GM12878 (cell line): ENCODE measurements at regions not wholly inside any gene's neighbourhood (a gene's known extent, or its start where the extent isn't known, plus 50 kb on each side); places are given as distances from the start of the nearest gene placed in this dataset.

Experiments used
- ATAC-seq: fragments of 200-7000 bp; cut with Tn5 transposase; 3 replicates; pipeline ENCODE4 v1.9.1; 2020; ENCODE audit warnings: mild to moderate bottlenecking, moderate library complexity
- BruUV-seq: library from RNA; stranded (reverse); fragments of 400-500 nt; replicated peaks from 2 replicates; lab custom pipeline; 2021; lab: Mats Ljungman, UMichigan
- CTCF ChIA-PET: fragments of 300-600 bp; sonication (Branson Sonifier 250); formaldehyde crosslinking; extraction: SDS; loops from one replicate; lab custom pipeline; 2021; ENCODE audit warnings: inconsistent platforms; lab: Yijun Ruan, JAX
- POLR2A ChIA-PET: fragments of 350-600 bp; formaldehyde crosslinking; extraction: SDS; loops from one replicate; lab custom pipeline; 2021; ENCODE audit warnings: inconsistent platforms; lab: Charles Lee
- RAD21 ChIA-PET: fragments of 300-600 bp; sonication (Branson Sonifier 250); formaldehyde crosslinking; loops from one replicate; lab custom pipeline; 2023; ENCODE audit warnings: antibody characterized with exemption; ENCODE audit not compliant: unreplicated experiment; lab: Charles Lee
- SMC1A ChIA-PET: fragments of 300-600 bp; sonication (Branson Sonifier 250); formaldehyde crosslinking; loops from one replicate; lab custom pipeline; 2023; ENCODE audit not compliant: unreplicated experiment, uncharacterized antibody; lab: Charles Lee
- DNase-seq: peaks from one replicate; pipeline ENCODE4 v3.0.0-alpha.2; 2011; ENCODE audit warnings: low read depth, low spot score
- FAIRE-seq: peaks from 3 replicates; lab custom pipeline; 2011; peaks lifted over from hg19 to GRCh38; lab: Jason Lieb, UNC
- H2AFZ ChIP-seq: 2 replicates; pipeline ENCODE4 v1.6.0; 2011; ENCODE audit warnings: low read depth, low read length, control low read depth; ENCODE audit not compliant: control insufficient read depth
- H3K27ac ChIP-seq: 2 replicates; pipeline ENCODE4 v1.5.1; 2011; ENCODE audit warnings: control low read depth; ENCODE audit not compliant: control insufficient read depth, insufficient read depth
- H3K27me3 ChIP-seq, 2 experiments: replicated peaks in 1 of 2; 2 replicates each; pipeline versions ENCODE4 v1.6.0 to v1.6.1; 2011; ENCODE audit warnings: low read length in 1 of 2; ENCODE audit not compliant: control insufficient read depth in 2 of 2, insufficient read depth in 2 of 2
- H3K36me3 ChIP-seq, 2 experiments: 2 replicates each; pipeline ENCODE4 v1.5.1; 2011; ENCODE audit warnings: low read length in 1 of 2; ENCODE audit not compliant: control insufficient read depth in 2 of 2, insufficient read depth in 2 of 2
- H3K4me1 ChIP-seq: 2 replicates; pipeline ENCODE4 v1.6.1; 2011; ENCODE audit warnings: mild to moderate bottlenecking, low read length, moderate library complexity, mixed read lengths; ENCODE audit not compliant: control insufficient read depth, insufficient read depth
- H3K4me2 ChIP-seq: 2 replicates; pipeline ENCODE4 v1.6.0; 2011; ENCODE audit warnings: control low read depth; ENCODE audit not compliant: control insufficient read depth, insufficient read depth
- H3K4me3 ChIP-seq: fragments of 200-600 bp; sonication (generic); 2 replicates; pipeline ENCODE4 v1.5.1; 2016
- H3K79me2 ChIP-seq: 2 replicates; pipeline ENCODE4 v1.6.0; 2011; ENCODE audit warnings: low read length; ENCODE audit not compliant: control insufficient read depth, insufficient read depth
- H3K9ac ChIP-seq: 2 replicates; pipeline ENCODE4 v1.8.0; 2011; ENCODE audit warnings: low read length, control low read depth, mixed read lengths; ENCODE audit not compliant: control insufficient read depth, insufficient read depth
- H3K9me3 ChIP-seq: replicated peaks from 3 replicates; pipeline ENCODE4 v1.5.1; 2011; ENCODE audit warnings: mild to moderate bottlenecking, low read length; ENCODE audit not compliant: control insufficient read depth, insufficient read depth
- H4K20me1 ChIP-seq: 2 replicates; pipeline ENCODE4 v1.6.0; 2011; ENCODE audit not compliant: control insufficient read depth, insufficient read depth
- CBX5 ChIP-seq: sonication (generic); IDR thresholded peaks from 2 replicates; pipeline ENCODE4 v1.6.1; 2016; ENCODE audit warnings: low read depth, moderate library complexity, mild to moderate bottlenecking, inconsistent platforms
- CUX1 ChIP-seq: IDR thresholded peaks from 2 replicates; pipeline ENCODE4 v1.6.1; 2012; ENCODE audit warnings: improper control_type of control experiment, low read depth, low read length; ENCODE audit not compliant: insufficient replicate concordance
- GATAD2B ChIP-seq: fragments of 450-650 bp; conservative IDR thresholded peaks from 2 replicates; pipeline ENCODE4 v1.6.1; 2017; ENCODE audit warnings: low read depth, mild to moderate bottlenecking, moderate library complexity
- IRF5 ChIP-seq: fragments of 450-650 bp; IDR thresholded peaks from 2 replicates; pipeline ENCODE4 v1.6.1; 2017; ENCODE audit warnings: borderline replicate concordance
- RUNX3 ChIP-seq: IDR thresholded peaks from 2 replicates; pipeline ENCODE4 v1.6.1; 2012; ENCODE audit warnings: low read length, inconsistent platforms
- ZBTB11 ChIP-seq: fragments of 450-650 bp; formaldehyde crosslinking; IDR thresholded peaks from 2 replicates; pipeline ENCODE4 v1.5.0; 2022; ENCODE audit warnings: mild to moderate bottlenecking, missing genetic modification characterization
- ZSCAN29 ChIP-seq: fragments of 450-650 bp; IDR thresholded peaks from 2 replicates; pipeline ENCODE4 v1.6.1; 2017; ENCODE audit warnings: mild to moderate bottlenecking, moderate library complexity
- WGBS: methylation state at CpG from one replicate; pipeline ENCODE4 v1.1.6; 2016; ENCODE audit warnings: low lambda C conversion rate; ENCODE audit not compliant: insufficient replicate concordance, insufficient coverage; ENCODE audit errors: missing lambda C conversion rate; 5-methylcytosine and 5-hydroxymethylcytosine counted together
- in situ Hi-C: fragments of 300-500 bp; cut with MboI; formaldehyde crosslinking; loops from 9 replicates; pipeline ENCODE4 v1.14.3; 2018; ENCODE audit warnings: mixed read lengths
- intact Hi-C: fragments of 100-400 bp; cut with micrococcal nuclease; formaldehyde crosslinking; loops from one replicate; pipeline ENCODE4 v1.14.2; 2022; ENCODE audit not compliant: unreplicated experiment
- TF ChIP-seq, protein P1 (sequence below): fragments of 450-650 bp; formaldehyde crosslinking; IDR thresholded peaks from 2 replicates; pipeline ENCODE4 v1.4.0; 2022; ENCODE audit warnings: mild to moderate bottlenecking, moderate library complexity
- TF ChIP-seq, protein P2 (sequence below): IDR thresholded peaks from 2 replicates; pipeline ENCODE4 v1.6.1; 2012; ENCODE audit warnings: low read depth, low read length, improper control_type of control experiment

- DNase-seq: no peak
- H4K20me1 ChIP-seq: no peaks in the 10 kb centered on the region
- no peaks in the 10 kb centered on the region for H3K79me2 ChIP-seq
- H3K9me3 ChIP-seq: no peaks in the 10 kb centered on the region
- H3K4me1 ChIP-seq: no peaks in the 10 kb centered on the region
- H3K9ac ChIP-seq: no peak overlapping the region
- in situ Hi-C loops: no loop called here
- H3K27ac ChIP-seq: no peak overlapping the region
- FAIRE-seq: peak; percentile 92
- WGBS: 61% methylated on average over 2 of the region's 2 CpGs
- POLR2A ChIA-PET: no interaction called here
- H3K4me2 ChIP-seq: no peak overlapping the region
- ATAC-seq: no peak
- intact Hi-C loops: no loop called here
- CTCF ChIA-PET: no interaction called here
- no peak overlapping the region for H2AFZ ChIP-seq
- no peaks in the 10 kb centered on the region; a peak in 1 of 4 replicates for H3K27me3 ChIP-seq
- RAD21 ChIA-PET: no interaction called here
- H3K36me3 ChIP-seq: no peaks in the 10 kb centered on the region
- BruUV-seq: no TSS peak
- SMC1A ChIA-PET: no interaction called here
- H3K4me3 ChIP-seq: no peak overlapping the region
- no peak for TF ChIP-seq CUX1
- TF ChIP-seq, protein P1, sequence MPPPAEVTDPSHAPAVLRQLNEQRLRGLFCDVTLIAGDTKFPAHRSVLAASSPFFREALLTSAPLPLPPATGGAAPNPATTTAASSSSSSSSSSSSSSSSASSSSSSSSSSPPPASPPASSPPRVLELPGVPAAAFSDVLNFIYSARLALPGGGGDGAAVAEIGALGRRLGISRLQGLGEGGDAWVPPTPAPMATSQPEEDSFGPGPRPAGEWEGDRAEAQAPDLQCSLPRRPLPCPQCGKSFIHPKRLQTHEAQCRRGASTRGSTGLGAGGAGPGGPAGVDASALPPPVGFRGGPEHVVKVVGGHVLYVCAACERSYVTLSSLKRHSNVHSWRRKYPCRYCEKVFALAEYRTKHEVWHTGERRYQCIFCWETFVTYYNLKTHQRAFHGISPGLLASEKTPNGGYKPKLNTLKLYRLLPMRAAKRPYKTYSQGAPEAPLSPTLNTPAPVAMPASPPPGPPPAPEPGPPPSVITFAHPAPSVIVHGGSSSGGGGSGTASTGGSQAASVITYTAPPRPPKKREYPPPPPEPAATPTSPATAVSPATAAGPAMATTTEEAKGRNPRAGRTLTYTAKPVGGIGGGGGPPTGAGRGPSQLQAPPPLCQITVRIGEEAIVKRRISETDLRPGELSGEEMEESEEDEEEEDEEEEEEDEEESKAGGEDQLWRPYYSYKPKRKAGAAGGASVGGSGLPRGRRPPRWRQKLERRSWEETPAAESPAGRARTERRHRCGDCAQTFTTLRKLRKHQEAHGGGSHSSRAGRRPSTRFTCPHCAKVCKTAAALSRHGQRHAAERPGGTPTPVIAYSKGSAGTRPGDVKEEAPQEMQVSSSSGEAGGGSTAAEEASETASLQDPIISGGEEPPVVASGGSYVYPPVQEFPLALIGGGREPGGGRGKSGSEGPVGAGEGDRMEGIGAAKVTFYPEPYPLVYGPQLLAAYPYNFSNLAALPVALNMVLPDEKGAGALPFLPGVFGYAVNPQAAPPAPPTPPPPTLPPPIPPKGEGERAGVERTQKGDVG (CRISPR knock-in tag): no peak
- TF ChIP-seq CBX5: no peak
- no peak for TF ChIP-seq GATAD2B
- TF ChIP-seq IRF5: no peak
- TF ChIP-seq ZSCAN29: no peak
- TF ChIP-seq, protein P2, sequence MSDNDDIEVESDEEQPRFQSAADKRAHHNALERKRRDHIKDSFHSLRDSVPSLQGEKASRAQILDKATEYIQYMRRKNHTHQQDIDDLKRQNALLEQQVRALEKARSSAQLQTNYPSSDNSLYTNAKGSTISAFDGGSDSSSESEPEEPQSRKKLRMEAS: no peak
- no peak for TF ChIP-seq ZBTB11 (CRISPR knock-in tag)
- TF ChIP-seq RUNX3: no peak
Observed at GRCh38 chr12:131477613-131478012, 233.3 kb upstream of the SFSWAP start.
